ENCODE measurements at regions not wholly inside any gene's neighbourhood (a gene's known extent, or its start where the extent isn't known, plus 50 kb on each side); places are given as distances from the start of the nearest gene placed in this dataset.

GRCh38 chr12:83349907-83350611 is 663.4 kb downstream of the TMTC2 start:
- Histone ChIP-seq H3K36me3 (no peaks in the 10 kb centered on the region), H3K4me1 (peaks cover 19% of the 10 kb centered on the region), H3K27me3 (no peaks in the 10 kb centered on the region), H3K4me3 (no peak overlapping the region), H2AFZ (replicated peaks) (peak overlapping the region; percentile 38), H3K4me2 (no peak overlapping the region), H3K79me2 (ENCODE audit: low read depth) (no peaks in the 10 kb centered on the region), H4K20me1 (ENCODE audit: low read depth) (no peaks in the 10 kb centered on the region), H3K9me3 (ENCODE audit: low read depth) (no peaks in the 10 kb centered on the region), H3F3A (ENCODE audit: low read depth) (no peaks in the 10 kb centered on the region), H3K27ac (no peak overlapping the region), H3K9ac (no peak overlapping the region)
- Mint-ChIP-seq H3K4me3 (no peak overlapping the region), H3K9me3 (no peaks in the 10 kb centered on the region), H3K36me3 (no peaks in the 10 kb centered on the region), H3K27me3 (ENCODE audit: insufficient read depth, low read depth) (no peaks in the 10 kb centered on the region), H3K4me1 (peaks cover 9% of the 10 kb centered on the region), H3K27ac (no peak overlapping the region)
- DNase-seq (ENCODE audit: low spot score) = no peak
- TF ChIP-seq EZH2phosphoT487 (IDR thresholded peaks at IDR 0.05) = no peak
- TF ChIP-seq, protein P1, sequence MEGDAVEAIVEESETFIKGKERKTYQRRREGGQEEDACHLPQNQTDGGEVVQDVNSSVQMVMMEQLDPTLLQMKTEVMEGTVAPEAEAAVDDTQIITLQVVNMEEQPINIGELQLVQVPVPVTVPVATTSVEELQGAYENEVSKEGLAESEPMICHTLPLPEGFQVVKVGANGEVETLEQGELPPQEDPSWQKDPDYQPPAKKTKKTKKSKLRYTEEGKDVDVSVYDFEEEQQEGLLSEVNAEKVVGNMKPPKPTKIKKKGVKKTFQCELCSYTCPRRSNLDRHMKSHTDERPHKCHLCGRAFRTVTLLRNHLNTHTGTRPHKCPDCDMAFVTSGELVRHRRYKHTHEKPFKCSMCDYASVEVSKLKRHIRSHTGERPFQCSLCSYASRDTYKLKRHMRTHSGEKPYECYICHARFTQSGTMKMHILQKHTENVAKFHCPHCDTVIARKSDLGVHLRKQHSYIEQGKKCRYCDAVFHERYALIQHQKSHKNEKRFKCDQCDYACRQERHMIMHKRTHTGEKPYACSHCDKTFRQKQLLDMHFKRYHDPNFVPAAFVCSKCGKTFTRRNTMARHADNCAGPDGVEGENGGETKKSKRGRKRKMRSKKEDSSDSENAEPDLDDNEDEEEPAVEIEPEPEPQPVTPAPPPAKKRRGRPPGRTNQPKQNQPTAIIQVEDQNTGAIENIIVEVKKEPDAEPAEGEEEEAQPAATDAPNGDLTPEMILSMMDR (IDR thresholded peaks at IDR 0.05) = no peak
- no peak for TF ChIP-seq EZH2 (IDR thresholded peaks at IDR 0.05)

- TF ChIP-seq EZH2phosphoT487 (IDR thresholded peaks at IDR 0.05) = no peak
- no peak for TF ChIP-seq EZH2 (IDR thresholded peaks at IDR 0.05)
- TF ChIP-seq, protein P1 (IDR thresholded peaks at IDR 0.05) = no peak
- no peak for DNase-seq (ENCODE audit: low spot score)
- peaks cover 9% of the 10 kb centered on the region for H3K4me1 Mint-ChIP-seq
- no peaks in the 10 kb centered on the region for H3K27me3 Mint-ChIP-seq (ENCODE audit: insufficient read depth, low read depth)
- no peak overlapping the region for H3K4me2 ChIP-seq
- no peak overlapping the region for H3K4me3 ChIP-seq
- H3K9me3 ChIP-seq (ENCODE audit: low read depth) = no peaks in the 10 kb centered on the region
- peaks cover 18% of the 10 kb centered on the region for H3K9me3 Mint-ChIP-seq
- no peaks in the 10 kb centered on the region for H3K36me3 ChIP-seq
- no peak overlapping the region for H3K27ac Mint-ChIP-seq
- H3K27ac ChIP-seq = no peak overlapping the region
- no peak overlapping the region for H2AFZ ChIP-seq (replicated peaks)
- H3K36me3 Mint-ChIP-seq = no peaks in the 10 kb centered on the region
- no peaks in the 10 kb centered on the region for H3K27me3 ChIP-seq
- H4K20me1 ChIP-seq (ENCODE audit: low read depth) = no peaks in the 10 kb centered on the region
- no peak overlapping the region for H3K9ac ChIP-seq
- no peak overlapping the region for H3K4me3 Mint-ChIP-seq
- H3K4me1 ChIP-seq = peaks cover 19% of the 10 kb centered on the region
- H3K79me2 ChIP-seq (ENCODE audit: low read depth) = no peaks in the 10 kb centered on the region
- H3F3A ChIP-seq (ENCODE audit: low read depth) = no peaks in the 10 kb centered on the region
These were observed 659.6 kb downstream of the TMTC2 start for GRCh38 chr12:83346333-83346732.

GRCh38 chr12:83343767-83344166 is 657.1 kb downstream of the TMTC2 start:
- no peak overlapping the region for H3K9ac ChIP-seq
- no peak overlapping the region for H3K27ac ChIP-seq
- H3K4me1 Mint-ChIP-seq = peaks cover 9% of the 10 kb centered on the region
- no peaks in the 10 kb centered on the region for H3F3A ChIP-seq (ENCODE audit: low read depth)
- TF ChIP-seq EZH2 (IDR thresholded peaks at IDR 0.05) = no peak
- TF ChIP-seq, protein P1 (IDR thresholded peaks at IDR 0.05) = no peak
- TF ChIP-seq EZH2phosphoT487 (IDR thresholded peaks at IDR 0.05) = no peak
- H3K9me3 ChIP-seq (ENCODE audit: low read depth) = no peaks in the 10 kb centered on the region
- H3K79me2 ChIP-seq (ENCODE audit: low read depth) = no peaks in the 10 kb centered on the region
- DNase-seq (ENCODE audit: low spot score) = no peak
- no peak overlapping the region for H3K27ac Mint-ChIP-seq
- no peaks in the 10 kb centered on the region for H3K36me3 Mint-ChIP-seq
- H3K9me3 Mint-ChIP-seq = peaks cover 22% of the 10 kb centered on the region
- H3K27me3 ChIP-seq = no peaks in the 10 kb centered on the region
- H3K36me3 ChIP-seq = no peaks in the 10 kb centered on the region
- no peak overlapping the region for H3K4me2 ChIP-seq
- peaks cover 8% of the 10 kb centered on the region for H3K4me1 ChIP-seq
- H2AFZ ChIP-seq (replicated peaks) = no peak overlapping the region
- H4K20me1 ChIP-seq (ENCODE audit: low read depth) = no peaks in the 10 kb centered on the region
- H3K4me3 Mint-ChIP-seq = no peak overlapping the region
- no peak overlapping the region for H3K4me3 ChIP-seq
- peaks cover 2% of the 10 kb centered on the region for H3K27me3 Mint-ChIP-seq (ENCODE audit: insufficient read depth, low read depth)

All from neural progenitor cell (in vitro differentiated cells).